Endometrial microvascular endothelial cells (primary cell): ENCODE measurements at regions not wholly inside any gene's neighbourhood (a gene's known extent, or its start where the extent isn't known, plus 50 kb on each side); places are given as distances from the start of the nearest gene placed in this dataset.

Experiments
- in situ Hi-C: cut with HindIII; loops from 2 replicates; pipeline ENCODE4 v1.10.0; 2017; ENCODE audit warnings: low sequenced_read_pairs, low pct_unique_long_range_greater_than_20kb; ENCODE audit errors: inconsistent ontology term

DNA sequence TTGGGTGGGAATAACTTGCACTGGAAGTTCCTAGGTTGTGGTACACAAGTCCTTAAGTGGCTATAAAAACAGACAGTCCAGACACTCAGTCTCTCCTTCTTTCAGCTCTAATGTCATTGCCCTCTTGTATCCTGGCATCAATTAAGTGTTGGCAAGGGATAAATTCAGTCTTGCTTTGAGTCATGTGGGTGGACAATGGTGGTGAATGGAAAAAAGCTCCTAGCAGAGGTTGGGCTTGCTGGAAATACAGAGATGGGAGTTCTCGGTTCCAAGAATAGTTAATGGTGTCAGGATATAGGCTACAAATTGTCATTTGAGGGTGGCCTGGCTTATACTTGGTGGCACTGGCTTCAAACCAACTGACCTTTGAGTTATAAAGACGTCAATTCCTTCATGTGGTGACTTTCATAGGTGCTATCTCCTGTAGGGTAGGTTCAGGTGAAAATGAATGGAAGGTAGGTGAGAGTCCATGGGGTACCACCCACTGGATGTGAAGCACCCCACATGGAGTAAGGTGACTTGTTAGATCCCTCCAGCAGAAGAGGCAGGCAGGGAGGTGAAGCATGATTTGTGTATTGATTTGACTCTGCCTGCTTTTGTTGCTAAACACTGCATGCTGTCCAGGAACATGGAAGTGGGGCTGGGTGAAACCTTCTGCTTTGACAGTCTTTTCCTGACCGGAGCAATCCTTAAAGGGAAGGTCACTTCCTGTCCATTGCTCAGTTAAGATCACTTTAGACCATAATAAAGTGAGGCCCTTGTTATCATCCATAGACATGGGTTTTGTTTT lies 102.0 kb downstream of the LACC1 start:
- in situ Hi-C loops: no loop called here

DNA sequence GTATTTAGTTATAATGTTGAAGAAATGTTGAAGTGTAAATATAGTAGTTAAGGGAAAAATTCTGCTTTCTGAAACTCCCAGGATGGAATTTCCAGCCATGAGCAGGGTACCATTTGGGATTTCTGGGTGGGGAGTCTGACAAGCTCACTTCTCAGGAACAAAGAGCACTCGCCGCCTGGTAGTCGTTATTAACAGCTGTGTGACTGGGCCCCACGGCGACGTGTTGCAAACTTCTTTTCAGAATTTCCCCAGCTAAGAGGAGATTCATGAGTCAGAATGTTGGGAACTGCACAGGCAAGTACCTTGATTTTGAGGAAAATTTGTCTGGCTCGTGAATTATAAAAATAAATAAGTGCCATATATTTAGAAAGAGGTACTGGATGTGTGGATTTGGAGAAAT lies 103.7 kb downstream of the LACC1 start:
- in situ Hi-C loops: no loop called here

DNA sequence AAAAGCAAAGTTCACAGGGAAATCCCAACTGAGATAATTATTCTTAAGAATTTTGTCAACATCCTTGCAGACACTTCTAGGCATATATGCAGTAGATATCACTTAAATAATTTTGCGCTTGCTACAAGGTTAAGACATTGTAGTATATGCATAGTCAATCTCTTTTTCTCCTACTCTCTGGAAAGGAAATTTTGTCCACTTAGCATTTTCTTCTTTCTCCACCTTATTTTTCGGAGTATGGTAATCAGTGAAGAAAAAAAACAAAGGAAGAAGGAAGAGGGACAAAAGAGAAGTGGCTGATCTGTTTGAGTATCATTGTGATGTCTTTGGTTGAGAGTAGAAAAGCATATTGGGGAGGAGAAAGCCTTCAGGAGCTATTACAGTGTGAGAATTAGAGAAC lies 104.6 kb downstream of the LACC1 start:
- in situ Hi-C loops: no loop called here

DNA sequence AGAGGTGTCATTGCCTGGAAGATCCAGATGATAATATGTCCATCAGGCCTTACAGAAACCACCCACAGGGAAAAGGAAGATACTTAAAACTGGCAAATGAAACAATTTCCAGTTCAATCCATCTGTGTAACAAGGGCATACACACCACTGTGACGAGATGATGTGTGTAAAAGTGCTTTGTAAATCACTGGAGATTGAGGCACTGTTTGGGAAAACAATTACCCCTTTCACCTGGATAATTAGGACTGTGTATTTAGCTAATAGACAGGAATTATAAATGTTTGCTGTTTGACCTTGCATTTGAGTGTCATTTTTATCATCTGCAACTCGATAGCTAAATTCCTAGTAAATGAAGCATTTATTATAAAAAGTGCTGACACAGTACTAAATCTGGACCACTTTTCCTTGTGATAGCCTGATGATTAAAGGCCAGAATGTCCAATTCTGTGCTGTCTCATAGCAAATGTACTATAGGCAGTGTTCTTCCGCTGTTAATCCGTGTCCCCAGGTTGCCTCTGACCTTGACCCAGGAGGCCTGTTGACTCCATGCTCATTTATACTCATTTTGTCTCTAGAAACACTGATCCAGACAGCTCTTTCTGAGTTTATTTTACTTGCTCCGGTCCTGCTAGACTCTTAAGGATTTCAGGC lies 105.8 kb downstream of the LACC1 start:
- in situ Hi-C loops: no loop called here

DNA sequence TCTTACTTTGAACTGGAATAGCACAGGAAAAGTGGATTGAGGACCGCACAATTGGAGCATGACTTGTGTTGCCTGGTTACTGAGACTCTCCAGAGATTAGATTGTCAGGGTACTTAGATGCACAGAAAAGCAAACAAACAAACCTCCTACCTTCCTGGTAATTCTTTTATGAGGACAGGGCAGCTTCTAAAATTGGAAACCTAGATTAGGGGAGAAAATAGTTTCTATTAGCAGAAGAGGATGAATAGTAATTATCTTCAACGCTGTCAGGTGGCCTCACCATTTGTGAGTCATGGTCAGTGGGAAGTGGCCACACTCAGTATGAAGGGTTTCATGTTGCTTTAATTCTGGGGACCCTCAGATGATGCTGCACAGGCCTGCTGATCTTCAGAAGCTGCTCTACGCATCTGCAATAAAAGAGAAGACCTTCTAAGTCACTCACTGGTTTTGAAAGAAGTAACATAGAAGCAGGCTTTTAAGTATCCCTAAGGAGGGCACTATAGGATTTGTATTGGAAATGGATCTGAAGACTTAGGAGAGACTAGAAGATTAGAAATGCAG lies 106.8 kb downstream of the LACC1 start:
- in situ Hi-C loops: no loop called here

DNA sequence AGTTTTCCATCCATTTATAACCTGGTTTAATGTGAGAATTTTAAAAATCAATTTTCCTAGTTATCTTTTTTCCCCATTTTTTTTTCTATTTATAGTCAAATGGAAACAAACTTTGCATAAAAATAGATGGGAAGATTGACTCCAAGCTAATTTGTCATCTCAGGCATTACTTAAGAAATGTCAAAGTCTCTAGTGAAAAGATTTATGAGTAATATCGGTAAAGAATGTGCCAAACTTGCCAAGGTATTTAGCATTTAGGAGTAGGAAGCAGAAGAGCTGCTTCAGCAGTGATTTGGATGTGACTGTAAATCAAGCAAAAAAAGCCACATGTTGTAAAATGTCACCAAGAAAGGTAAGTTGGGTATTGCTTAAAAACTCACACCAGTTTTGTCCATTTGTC lies 108.6 kb downstream of the LACC1 start:
- in situ Hi-C loops: no loop called here

DNA sequence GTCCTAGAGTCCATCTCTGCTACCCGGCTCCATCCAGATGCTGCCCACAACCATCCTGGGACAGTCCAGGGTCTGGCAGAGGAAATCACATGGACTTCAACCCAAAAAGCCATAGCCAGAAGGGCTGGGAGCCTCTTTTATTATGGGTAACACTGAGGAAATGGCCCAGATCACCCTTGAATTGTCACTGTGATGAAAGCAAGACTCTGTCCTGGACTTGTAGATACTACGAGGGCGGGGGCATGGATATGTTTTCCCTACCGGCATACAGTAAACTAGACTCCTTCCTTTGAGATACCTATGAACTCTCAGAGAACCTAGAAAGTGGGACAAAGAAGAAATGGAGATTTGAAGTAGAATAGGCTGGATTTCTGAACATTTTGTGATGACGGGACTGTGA lies 110.3 kb downstream of the LACC1 start:
- in situ Hi-C loops: no loop called here

DNA sequence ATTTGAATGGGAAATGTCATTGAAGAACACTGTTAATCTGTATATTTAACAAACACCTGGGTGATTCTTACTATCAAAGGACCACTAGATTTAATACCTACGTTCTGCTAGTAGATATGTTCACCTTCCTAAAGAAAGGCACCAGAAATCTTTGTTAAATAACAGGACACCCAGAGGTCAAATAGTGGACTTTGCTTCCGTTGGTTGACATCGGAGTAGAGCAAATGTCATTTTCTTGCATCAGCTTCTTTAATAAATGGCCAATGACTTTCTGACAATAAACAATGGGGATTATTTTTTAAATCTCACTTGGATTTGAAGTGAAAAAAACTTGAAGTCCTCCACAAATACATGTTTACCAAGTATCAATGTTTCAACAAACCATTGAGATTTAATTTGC lies 111.1 kb downstream of the LACC1 start:
- in situ Hi-C loops: no loop called here

DNA sequence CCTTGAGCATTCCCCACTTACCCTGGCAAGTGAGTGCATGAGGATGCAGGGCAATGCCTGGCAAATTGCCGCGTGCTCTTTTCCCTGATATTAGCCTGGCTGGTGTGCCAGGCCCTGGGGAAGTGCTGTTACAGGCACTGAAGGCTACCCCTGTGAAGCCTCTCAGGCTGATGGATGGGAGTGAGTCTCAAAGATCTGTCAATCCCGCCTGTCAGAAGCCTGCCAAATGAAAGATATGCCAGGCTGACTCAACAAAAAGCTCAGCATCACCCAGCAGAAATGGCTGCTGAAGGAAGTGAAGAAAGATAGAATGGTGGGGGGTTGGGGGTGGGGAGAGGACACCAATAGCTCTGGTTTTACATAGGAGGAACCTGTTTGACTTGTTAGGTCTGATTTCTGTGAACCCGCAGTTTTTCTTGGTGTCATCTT lies 112.1 kb downstream of the LACC1 start:
- in situ Hi-C loops: no loop called here

DNA sequence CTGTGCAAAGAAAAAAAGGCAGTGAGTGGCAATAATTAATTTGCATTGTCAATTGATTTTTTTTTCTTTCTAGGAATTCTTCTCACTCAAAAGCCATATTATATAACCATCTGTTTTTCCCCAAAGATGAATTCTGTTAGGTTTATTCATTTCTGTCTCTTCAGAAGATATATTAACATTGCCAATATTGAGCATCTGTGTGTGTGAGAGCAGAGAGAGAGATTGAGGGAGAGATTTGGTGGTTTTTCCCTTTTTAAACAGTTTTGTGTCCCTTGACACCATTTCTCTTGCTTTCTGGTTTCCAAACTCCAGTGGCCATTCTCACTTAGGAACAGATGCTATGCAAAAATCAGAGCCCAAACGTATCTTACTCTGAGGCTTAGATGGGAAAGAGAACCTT lies 112.5 kb downstream of the LACC1 start:
- in situ Hi-C loops: no loop called here

DNA sequence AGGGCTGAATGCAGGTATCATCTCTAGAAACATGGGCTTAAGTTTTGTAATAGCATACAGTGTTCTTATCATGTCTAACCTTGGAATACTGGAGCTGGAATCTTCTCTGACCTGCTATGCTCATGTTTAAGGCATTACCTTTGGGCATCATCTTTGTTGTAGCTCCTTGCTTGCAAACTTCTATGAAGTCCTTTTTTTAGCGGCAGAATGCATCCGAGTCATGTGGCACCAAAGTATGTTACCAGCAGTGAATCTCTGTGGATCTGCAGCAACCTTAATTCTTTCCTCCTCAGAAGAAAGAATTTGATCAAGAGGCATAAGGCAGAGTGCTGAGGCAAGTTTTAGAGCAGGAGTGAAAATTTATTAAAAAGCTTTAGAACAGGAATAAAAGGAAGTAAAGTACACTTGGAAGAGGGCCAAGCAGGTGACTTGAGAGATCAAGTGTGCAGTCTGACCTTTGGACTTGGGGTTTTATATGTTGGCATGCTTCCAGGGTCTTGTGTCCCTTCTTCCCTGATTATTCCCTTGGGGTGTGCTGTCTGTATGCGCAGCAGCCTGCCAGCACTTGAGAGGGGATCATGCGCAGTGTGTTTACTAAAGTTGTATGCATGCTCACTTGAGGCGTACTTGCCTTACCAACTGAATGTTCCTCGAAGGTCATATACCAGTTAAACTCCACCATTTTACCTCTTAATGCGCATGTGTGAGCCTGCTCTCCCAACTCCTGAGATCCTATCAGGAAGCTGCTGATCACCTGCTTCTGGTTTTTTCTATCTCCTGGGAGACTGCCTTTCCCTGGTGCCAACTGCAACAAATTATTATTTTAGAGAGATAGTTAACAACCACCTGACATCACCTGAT lies 115.5 kb downstream of the LACC1 start:
- in situ Hi-C loops: no loop called here

DNA sequence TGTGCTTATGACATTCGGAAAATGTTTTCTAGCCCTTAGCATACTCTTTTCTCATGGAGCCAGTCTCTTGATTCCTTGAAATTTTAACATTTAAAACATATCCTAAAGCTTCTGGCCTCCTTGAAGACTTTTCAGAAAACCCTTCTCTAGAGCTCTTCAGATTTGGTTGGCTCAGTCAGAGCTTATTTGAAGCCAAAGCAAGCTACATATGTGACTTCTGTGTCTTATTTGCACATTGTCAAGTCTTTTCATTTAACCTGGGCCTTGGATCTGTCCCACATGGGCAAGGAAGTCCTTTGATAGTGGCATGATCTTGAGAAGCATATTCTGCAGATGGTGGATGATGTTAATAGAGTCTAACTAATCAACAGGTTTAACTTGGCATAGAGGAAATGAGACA lies 116.5 kb downstream of the LACC1 start:
- in situ Hi-C loops: no loop called here

DNA sequence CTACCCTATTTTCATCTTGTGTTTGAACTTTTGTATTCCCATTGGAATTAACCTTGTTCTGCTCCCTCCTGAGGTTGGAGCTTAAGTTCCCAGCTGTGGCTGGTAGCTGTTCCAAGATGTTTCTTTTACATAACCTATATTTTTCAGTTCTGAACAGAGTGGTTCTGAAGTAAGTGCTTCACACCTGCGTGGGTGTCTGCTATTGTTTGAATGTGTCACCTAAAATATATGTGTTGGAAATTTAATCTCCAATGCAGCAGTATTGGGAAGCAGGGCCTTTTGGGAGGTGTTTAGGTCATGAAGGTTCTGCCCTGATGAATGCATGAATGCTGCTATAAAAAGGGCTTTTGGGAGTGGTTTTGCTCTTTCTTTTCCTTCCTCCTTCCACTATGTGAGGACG lies 123.8 kb downstream of the LACC1 start:
- in situ Hi-C loops: no loop called here

DNA sequence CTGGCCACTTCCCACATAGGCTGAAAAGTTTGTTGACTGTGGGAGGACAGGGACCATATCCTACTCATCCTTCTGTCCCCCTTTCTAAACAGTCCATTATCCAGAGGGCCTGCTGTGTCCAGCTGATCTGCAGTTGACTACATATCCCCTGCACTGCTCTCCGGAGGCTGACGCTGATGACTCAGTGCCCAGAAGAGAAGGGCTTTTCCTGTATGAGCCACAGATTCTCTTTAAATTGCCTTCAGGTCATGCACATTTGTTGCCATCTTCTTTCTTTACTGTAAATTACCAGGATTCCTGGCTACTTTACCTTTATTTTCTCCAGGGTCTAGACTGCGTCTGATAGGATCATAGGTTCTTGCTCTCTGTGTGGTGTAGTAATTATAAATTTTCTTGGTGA lies 125.2 kb downstream of the LACC1 start:
- in situ Hi-C loops: no loop called here

DNA sequence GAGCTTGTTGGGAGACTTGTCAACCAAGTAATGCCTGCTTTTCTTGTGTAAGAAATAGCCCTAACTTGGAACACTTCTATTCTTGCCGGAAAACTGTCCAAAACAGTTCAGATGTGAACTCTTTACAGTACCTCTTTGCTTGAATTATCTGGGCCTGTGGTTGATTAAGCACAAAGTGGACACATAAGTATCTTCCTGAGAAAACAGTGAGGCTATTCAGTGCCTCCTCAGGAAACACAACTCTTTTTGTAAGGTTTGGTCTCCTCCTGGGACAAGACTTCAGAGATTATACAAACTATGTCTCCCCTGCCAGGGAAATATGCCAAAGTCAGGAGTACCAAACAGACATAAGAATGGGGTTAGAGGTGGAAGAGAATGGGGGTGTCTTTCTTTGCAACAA lies 127.7 kb downstream of the LACC1 start:
- in situ Hi-C loops: no loop called here

DNA sequence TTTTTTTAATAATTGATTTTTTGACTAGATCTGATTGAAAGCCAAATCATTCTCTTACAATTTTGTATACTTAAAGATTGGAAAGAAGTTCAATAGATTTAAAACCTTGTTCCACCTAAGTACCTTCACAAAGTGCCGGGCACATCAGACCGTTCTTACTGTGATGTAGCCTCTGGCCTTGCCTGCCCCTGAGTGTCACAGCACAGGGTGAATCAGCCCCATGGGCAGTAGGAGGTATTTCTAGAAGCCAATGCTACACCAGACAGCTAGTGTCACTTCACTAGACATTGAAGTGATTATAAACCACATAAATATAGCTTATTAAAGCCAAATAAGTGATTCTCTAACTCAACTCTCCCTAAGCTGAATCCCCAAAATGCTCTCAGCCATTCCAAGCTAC lies 131.3 kb downstream of the LACC1 start:
- in situ Hi-C loops: no loop called here

DNA sequence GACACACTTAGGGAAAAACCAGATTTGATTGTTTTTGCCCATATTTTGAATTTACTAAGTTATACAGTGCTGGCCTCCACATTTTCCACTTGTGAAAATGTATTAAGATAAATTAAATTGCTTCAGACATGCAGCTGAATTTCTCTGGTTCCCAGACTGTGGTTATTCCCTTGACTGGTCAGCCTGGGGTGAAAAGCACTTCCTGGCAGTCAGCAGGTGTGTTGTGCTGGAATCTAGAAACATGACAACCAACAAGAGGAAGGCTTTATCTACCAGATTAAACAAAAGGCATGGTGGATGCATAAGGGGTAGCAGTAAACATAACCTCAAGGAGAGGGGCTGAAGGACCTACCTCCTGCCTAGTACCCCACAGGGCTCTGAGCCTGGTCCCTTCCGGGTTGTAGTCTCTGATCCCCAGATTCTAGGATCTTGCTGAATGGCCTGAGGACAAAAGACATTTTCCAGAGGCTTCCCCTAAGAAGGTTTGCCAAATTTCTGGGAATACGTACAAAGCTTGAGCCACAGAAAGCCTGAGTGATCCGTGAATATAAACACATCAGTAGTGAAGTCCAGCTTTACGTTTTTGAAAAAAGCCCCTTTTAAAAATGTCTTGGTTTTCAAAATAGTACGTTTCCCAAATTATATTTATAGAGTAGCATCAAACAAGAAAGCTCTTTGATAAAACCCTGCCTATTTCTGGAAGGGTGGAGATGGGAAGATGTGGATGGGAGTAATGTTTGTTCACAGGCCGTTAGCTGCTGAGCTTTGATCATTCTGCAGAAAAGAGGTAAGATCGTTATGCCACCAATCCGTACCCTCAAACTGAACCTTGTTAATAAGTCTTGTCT lies 133.4 kb downstream of the LACC1 start:
- in situ Hi-C loops: no loop called here

DNA sequence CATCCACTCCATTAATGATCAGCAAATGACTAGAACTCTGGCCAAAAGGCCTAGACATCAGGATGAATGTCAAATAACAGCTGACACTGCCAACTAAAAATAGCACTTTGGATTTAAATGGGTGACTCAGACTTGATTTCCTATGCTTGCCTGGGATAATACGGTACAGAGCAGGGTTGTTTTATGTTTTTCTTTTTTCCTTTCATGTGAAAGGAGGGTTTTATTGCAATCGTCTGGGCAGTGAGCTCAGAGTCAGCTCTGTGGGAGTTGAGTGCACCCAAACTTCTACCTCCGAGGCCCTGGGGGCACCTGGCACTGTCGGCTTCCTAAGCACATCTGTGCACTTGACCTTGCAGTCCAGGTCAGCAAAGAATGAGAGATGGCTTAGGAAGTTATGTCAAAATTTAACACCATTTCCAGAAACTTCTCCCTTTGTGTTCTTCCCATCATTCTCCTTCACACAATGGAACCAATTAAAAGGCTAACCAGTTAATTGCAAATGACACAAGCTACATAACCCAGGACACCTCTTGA lies 134.1 kb downstream of the LACC1 start:
- in situ Hi-C loops: no loop called here
